ENCODE measurements at regions not wholly inside any gene's neighbourhood (a gene's known extent, or its start where the extent isn't known, plus 50 kb on each side); places are given as distances from the start of the nearest gene placed in this dataset.
"Not testable (repeated sequence)": the region's sequence is repeated elsewhere in the genome, so short reads cannot be mapped to it uniquely, and the experiment has no call there.

- no peak for DNase-seq
Measured at GRCh38 chr10:2067015-2067414, 329.7 kb upstream of the ADARB2 start.

GRCh38 chr10:2054728-2055127 is 317.4 kb upstream of the ADARB2 start:
- DNase-seq = no peak

- DNase-seq = no peak
Measured at GRCh38 chr10:2053805-2054204, 316.5 kb upstream of the ADARB2 start.

- DNase-seq = no peak
Measured at GRCh38 chr10:2051108-2051507, 313.8 kb upstream of the ADARB2 start.

GRCh38 chr10:2049560-2049959 is 312.2 kb upstream of the ADARB2 start:
- DNase-seq = peak in 1 of 5 experiments; percentile 10

- DNase-seq = peak in 1 of 5 experiments; percentile 23
Measured at GRCh38 chr10:2048337-2048973, 311.1 kb upstream of the ADARB2 start.

- no peak for DNase-seq
Measured at GRCh38 chr10:2047679-2048078, 310.4 kb upstream of the ADARB2 start.

- DNase-seq = no peak
Measured at GRCh38 chr10:2043379-2043778, 306.1 kb upstream of the ADARB2 start.

GRCh38 chr10:2038036-2038435 is 300.7 kb upstream of the ADARB2 start:
- peak in 1 of 5 experiments; percentile 89 for DNase-seq

- DNase-seq = peak in 1 of 5 experiments; percentile 75
Measured at GRCh38 chr10:2037246-2037645, 299.9 kb upstream of the ADARB2 start.

GRCh38 chr10:2036209-2036608 is 298.9 kb upstream of the ADARB2 start:
- DNase-seq = no peak

GRCh38 chr10:2030046-2030445 is 292.7 kb upstream of the ADARB2 start:
- no peak for DNase-seq

GRCh38 chr10:2026936-2027335 is 289.6 kb upstream of the ADARB2 start:
- DNase-seq = no peak

GRCh38 chr10:2024750-2025149 is 287.4 kb upstream of the ADARB2 start:
- DNase-seq = not testable (repeated sequence)

GRCh38 chr10:2023687-2024086 is 286.4 kb upstream of the ADARB2 start:
- DNase-seq = no peak

- no peak for DNase-seq
Measured at GRCh38 chr10:2022401-2022800, 285.1 kb upstream of the ADARB2 start.

- DNase-seq = no peak
Measured at GRCh38 chr10:2020836-2021235, 283.5 kb upstream of the ADARB2 start.

GRCh38 chr10:2019803-2020202 is 282.5 kb upstream of the ADARB2 start:
- DNase-seq = no peak

- DNase-seq = no peak
Measured at GRCh38 chr10:2019281-2019680, 282.0 kb upstream of the ADARB2 start.

GRCh38 chr10:2014541-2014940 is 277.2 kb upstream of the ADARB2 start:
- no peak for DNase-seq

- no peak for DNase-seq
Measured at GRCh38 chr10:2012209-2012608, 274.9 kb upstream of the ADARB2 start.

GRCh38 chr10:2011106-2011716 is 273.9 kb upstream of the ADARB2 start:
- no peak for DNase-seq

- DNase-seq = no peak
Measured at GRCh38 chr10:2005546-2005945, 268.2 kb upstream of the ADARB2 start.

GRCh38 chr10:1992930-1993329 is 255.6 kb upstream of the ADARB2 start:
- DNase-seq = no peak

GRCh38 chr10:1989090-1989489 is 251.8 kb upstream of the ADARB2 start:
- DNase-seq = no peak
